ENCODE measurements at regions not wholly inside any gene's neighbourhood (a gene's known extent, or its start where the extent isn't known, plus 50 kb on each side); places are given as distances from the start of the nearest gene placed in this dataset.

DNA sequence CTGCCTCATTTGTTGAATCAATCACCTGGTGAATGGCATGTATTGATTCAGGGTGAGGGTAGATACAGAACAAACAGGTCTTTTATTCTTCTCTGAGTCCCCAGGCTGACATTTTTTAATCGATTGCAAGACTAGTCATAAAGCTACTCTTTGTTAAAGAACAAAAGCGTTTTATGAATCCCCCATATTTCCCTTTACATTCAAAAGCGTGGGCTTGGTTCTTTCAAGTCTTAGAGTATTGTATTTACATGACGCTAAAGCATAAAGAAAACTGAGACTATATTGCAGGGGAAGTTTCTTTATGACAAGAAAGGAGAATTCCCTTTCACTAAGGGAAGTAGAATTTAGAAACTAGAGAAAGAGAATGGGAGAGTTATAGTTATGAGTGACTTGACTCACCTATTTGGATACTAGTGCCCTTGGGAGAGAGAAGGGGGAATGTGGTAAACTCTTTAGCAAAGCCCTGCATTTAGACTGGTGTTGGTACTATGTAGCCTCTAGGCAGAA is 69.3 kb upstream of the PDE5A start:
- no peak for DNase-seq

DNA sequence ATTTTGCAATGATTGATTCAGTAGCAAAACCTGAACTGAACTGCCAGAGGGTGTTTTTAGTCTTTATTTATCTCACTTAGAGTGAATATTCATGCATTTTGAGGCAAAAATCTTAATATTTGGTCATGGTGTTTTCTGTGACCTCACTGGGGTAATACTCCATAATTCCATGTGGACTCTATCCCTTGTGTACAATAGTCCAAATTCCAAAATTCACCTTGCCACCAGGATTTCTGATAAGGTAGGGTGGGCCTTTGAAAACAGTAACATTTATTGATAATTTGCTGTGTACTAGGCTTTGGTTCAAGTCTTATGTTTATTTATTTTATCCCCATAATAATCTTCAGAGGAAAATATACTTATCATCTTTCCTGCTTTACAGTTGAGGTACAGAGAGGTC is 68.4 kb upstream of the PDE5A start:
- DNase-seq: no peak

DNA sequence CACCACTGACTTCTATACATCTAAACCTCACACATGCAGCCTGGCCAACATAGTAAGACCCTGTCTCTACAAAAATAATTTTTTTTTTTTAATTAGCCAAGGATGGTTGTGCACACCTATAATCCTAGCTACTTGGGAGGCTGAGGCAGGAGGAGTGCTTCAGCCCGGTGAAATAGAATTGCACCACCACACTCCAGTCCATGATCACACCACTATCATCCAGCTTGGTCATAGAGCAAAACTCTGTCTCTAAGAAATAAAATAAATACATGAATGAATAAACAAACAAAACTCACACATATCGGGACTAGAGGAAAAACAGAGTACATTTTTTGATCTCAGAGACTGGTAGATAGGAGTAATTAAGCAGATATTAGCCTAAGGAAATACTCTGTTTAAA is 66.6 kb upstream of the PDE5A start:
- DNase-seq: no peak

DNA sequence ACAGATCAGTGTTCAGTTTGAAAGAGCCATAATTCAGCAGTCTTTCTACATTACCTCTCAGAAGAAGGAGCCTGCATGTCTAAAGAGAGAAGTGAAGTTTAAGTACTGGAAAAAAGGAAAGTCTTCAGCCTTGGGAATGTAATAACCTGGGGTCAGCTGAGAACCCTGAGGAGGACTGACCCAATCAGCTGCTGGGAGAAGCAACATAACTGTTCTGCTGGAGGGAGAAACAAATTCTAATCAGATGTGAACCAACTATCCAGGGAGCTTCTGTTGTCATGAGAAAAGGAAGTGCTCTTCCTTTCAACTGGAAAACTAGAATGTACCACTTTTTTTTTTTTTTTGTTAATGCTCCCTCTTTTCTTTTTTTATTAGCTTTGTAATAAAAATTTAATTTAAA is 64.5 kb upstream of the PDE5A start:
- DNase-seq: no peak

DNA sequence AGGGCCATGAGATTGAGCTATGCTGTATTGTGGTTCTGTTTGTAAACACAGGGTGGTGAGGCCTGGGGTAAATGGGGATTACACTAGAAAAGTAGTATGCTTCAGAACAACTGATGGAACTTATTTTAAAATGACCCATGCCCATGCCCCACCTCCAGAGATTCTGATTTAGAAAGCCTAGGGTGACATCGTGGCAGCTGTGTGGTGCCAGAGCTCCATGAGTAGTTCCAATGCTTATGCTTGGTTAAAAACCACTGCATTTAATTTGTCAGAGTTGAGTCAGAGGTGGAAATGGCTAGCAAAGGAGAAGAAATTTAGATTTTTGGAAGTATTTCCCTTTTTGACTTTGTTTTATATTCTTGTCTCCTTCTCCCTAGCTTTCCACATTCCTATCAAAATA is 63.4 kb upstream of the PDE5A start:
- DNase-seq: no peak

DNA sequence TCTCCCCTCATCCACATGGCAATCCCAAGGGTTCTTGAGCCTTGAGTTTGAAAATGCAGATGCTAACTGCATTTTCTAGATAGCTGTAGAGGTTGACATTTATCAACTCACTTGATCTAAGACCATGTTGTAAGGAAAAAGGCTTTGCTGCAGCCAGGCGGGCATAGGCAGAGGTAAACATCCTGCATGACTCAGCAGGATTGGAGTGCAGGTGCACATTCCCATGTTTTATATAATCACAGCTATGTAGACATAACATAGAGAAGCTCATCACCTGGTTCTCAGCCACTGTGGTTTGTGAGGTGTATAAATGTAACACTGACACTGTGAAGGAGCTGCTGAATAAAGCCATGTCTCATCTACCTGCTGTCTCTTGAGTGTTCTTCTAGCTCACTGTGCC is 62.3 kb upstream of the PDE5A start:
- DNase-seq: peak; percentile 2

DNA sequence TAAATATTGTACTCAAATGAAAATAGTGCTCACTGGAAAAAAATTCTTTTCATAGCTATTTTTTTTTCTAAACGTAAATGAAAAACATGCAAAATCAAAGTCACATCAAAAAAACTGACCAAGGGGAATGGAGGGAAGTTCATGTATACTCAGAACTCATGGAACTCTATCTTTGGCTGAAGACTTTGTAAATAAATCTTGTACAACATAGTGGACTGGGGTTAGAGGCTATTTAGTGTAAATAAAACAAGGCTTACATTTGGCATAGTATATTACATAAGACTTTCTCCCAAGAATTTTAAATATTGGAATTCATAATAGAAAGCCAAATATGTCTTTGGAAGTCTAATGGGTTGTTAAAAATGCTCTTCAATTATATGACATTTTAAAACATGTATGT is 59.8 kb upstream of the PDE5A start:
- no peak for DNase-seq

DNA sequence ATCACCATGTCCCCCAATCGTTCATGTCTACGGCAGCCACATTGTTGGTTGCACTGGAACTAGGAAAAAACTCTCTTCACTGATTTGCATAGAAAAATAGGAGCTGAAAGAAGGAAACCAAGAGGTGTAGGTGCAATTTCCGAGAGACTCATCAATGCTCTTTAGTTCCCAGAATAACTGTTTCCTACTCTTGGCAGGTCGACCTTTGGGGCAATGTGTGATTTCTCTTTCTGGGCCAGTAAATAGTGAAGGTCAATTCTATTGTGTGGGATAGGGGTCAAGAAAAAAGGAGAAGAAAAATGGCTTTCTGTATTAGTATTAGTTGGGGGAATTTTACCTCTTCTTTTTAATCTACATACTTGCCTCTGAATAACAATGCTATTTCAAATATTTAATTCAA is 55.9 kb upstream of the PDE5A start:
- no peak for DNase-seq

DNA sequence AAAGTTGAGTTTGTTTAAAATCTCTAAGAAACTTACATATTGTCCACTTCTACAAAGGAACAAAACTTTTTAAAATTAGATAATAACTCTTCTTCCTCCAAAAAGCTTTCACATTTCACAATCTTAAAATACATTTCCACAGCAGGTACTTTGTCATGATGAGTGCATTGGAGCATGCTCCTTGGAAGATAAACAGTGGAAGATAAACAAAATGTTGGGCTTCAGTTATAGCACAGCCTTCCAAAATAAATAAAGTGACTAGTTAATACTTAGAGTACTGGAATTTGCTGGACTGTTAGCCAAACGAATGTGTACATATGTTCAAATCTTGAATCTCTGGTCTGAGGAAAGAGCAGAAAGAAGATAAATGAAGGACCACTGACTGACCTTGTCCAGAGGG is 54.9 kb upstream of the PDE5A start:
- DNase-seq: no peak

DNA sequence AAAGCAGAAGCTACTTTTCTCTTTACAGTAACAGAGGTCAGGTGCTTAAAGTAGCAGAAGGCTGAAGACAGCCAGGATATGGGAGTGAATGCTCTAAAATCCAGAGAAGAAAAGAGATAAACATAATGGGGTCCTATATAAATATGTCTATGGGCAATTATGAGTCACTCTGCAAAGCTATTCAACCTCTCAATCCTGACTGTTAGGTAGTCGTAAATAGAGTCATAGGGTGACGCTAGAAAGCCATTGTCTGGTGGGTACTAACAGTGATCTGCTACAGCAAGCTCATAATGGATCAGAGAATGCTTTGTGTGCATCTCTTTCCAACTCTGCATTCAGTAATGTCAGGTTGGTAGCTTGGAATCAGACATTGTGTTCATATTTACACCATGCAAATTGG is 53.5 kb upstream of the PDE5A start:
- DNase-seq: no peak

DNA sequence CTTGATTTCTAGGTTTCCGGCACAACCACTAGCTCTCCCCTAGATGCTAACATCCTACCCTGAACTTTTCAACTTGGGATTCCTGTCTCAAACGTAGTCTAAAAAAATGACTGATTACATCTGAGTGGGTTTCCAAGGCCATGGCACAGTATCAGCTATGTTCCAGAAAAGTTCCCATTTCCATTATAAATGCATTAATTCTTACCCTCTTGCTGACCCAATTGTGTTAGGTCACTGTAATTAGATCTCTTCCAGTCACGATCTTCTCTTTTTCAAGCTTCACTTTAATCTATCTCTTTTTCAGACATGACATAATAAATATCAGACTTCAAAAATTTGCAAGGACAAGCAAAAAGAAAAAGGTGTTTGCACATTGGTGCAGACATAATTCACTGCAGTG is 50.6 kb upstream of the PDE5A start:
- DNase-seq: no peak

DNA sequence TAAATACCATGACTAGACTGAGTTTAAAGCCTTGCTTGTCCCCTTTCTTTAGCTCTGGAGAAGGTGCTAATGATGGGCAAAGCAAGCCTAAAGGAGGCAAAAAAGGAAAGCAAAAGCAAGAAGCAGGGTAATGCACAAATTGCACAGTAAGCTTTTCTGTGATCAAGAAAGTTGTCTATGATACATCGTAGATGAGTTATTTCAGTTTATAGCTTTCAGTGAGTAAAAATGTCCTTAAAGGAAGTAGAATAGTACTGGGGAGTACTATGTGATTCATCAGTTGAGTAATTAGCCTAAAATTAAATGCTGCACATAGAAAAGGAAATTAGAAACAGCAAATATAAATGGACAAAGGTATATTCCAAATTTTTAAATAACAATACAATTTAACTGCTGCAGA is 50.2 kb upstream of the PDE5A start:
- no peak for DNase-seq

Measured in dermis blood vessel endothelial cell (primary cell).